ENCODE measurements at regions not wholly inside any gene's neighbourhood (a gene's known extent, or its start where the extent isn't known, plus 50 kb on each side); places are given as distances from the start of the nearest gene placed in this dataset.

GRCh38 chr2:164142755-164143154 lies 406.9 kb upstream of the FIGN start:
- 100% methylated on average over 1 of the region's 5 CpGs for WGBS (ENCODE audit: insufficient coverage)
- POLR2A ChIA-PET, result no interaction called here
- no peak for DNase-seq

GRCh38 chr2:164141271-164141670 lies 405.5 kb upstream of the FIGN start:
- no peaks in the 10 kb centered on the region for H3K4me1 ChIP-seq (ENCODE audit: control extremely low read depth in 1 of 4, control insufficient read depth in 4 of 4, insufficient read depth in 4 of 4, low read length in 3 of 4)
- H3K4me3 ChIP-seq (ENCODE audit: control insufficient read depth in 1 of 7, extremely low read depth in 1 of 7, insufficient read depth in 4 of 7, low read depth in 2 of 7, low read length in 6 of 7), result no peak overlapping the region
- no peak for DNase-seq
- no peaks in the 10 kb centered on the region for H3K9me3 ChIP-seq (ENCODE audit: control extremely low read depth in 1 of 5, control insufficient read depth in 4 of 5, insufficient read depth in 2 of 5, low read depth in 1 of 5, low read length in 4 of 5)
- ChIA-PET CTCF (no interaction called here), POLR2A (no interaction called here)
- H3K27me3 ChIP-seq (replicated peaks in 2 of 5; ENCODE audit: control insufficient read depth in 4 of 5, insufficient read depth in 5 of 5, low read length in 4 of 5), result peaks cover 0 to 2% (median 0%) of the 10 kb centered on the region in 5 experiments
- WGBS (ENCODE audit: insufficient coverage), result no CpG with 5 or more reads among the region's 1 CpG
- H3K36me3 ChIP-seq (ENCODE audit: control insufficient read depth in 4 of 4, insufficient read depth in 4 of 4, low read length in 3 of 4), result no peaks in the 10 kb centered on the region
- no peak overlapping the region for H3K27ac ChIP-seq (ENCODE audit: insufficient read depth in 1 of 2, low read depth in 1 of 2, low read length in 2 of 2, poor library complexity in 1 of 2, severe bottlenecking in 2 of 2)

More at GRCh38 chr2:164142755-164143154, 406.9 kb upstream of the FIGN start:
- Histone ChIP-seq H3K4me1 (ENCODE audit: control extremely low read depth in 1 of 4, control insufficient read depth in 4 of 4, insufficient read depth in 4 of 4, low read length in 3 of 4) (no peaks in the 10 kb centered on the region), H3K36me3 (ENCODE audit: control insufficient read depth in 4 of 4, insufficient read depth in 4 of 4, low read length in 3 of 4) (no peaks in the 10 kb centered on the region), H3K4me3 (ENCODE audit: control insufficient read depth in 1 of 7, extremely low read depth in 1 of 7, insufficient read depth in 4 of 7, low read depth in 2 of 7, low read length in 6 of 7) (no peak overlapping the region), H3K27ac (ENCODE audit: insufficient read depth in 1 of 2, low read depth in 1 of 2, low read length in 2 of 2, poor library complexity in 1 of 2, severe bottlenecking in 2 of 2) (no peak overlapping the region), H3K9me3 (ENCODE audit: control extremely low read depth in 1 of 5, control insufficient read depth in 4 of 5, insufficient read depth in 2 of 5, low read depth in 1 of 5, low read length in 4 of 5) (no peaks in the 10 kb centered on the region), H3K27me3 (replicated peaks in 2 of 5; ENCODE audit: control insufficient read depth in 4 of 5, insufficient read depth in 5 of 5, low read length in 4 of 5) (no peaks in the 10 kb centered on the region)
- CTCF ChIA-PET, result no interaction called here

- H3K27ac ChIP-seq (ENCODE audit: insufficient read depth in 1 of 2, low read depth in 1 of 2, low read length in 2 of 2, poor library complexity in 1 of 2, severe bottlenecking in 2 of 2), result no peak overlapping the region
- H3K4me1 ChIP-seq (ENCODE audit: control extremely low read depth in 1 of 4, control insufficient read depth in 4 of 4, insufficient read depth in 4 of 4, low read length in 3 of 4), result no peaks in the 10 kb centered on the region
- WGBS (ENCODE audit: insufficient coverage), result 100% methylated on average over 2 of the region's 4 CpGs
- no peak for DNase-seq
- no peaks in the 10 kb centered on the region for H3K36me3 ChIP-seq (ENCODE audit: control insufficient read depth in 4 of 4, insufficient read depth in 4 of 4, low read length in 3 of 4)
- no peaks in the 10 kb centered on the region for H3K9me3 ChIP-seq (ENCODE audit: control extremely low read depth in 1 of 5, control insufficient read depth in 4 of 5, insufficient read depth in 2 of 5, low read depth in 1 of 5, low read length in 4 of 5)
- no peak overlapping the region for H3K4me3 ChIP-seq (ENCODE audit: control insufficient read depth in 1 of 7, extremely low read depth in 1 of 7, insufficient read depth in 4 of 7, low read depth in 2 of 7, low read length in 6 of 7)
- CTCF ChIA-PET, result interaction anchor here (0.8 kb wide), 1 partner anchor 288 kb away, joined by 3 read pairs; no protein-coding TSS in a partner anchor
- peaks cover 0 to 2% (median 0%) of the 10 kb centered on the region in 5 experiments for H3K27me3 ChIP-seq (replicated peaks in 2 of 5; ENCODE audit: control insufficient read depth in 4 of 5, insufficient read depth in 5 of 5, low read length in 4 of 5)
- POLR2A ChIA-PET, result no interaction called here
These were observed 402.9 kb upstream of the FIGN start for GRCh38 chr2:164138750-164139149.

GRCh38 chr2:164134336-164134735 lies 398.5 kb upstream of the FIGN start:
- ChIA-PET CTCF (no interaction called here), POLR2A (interaction anchor here (0.7 kb wide), 1 partner anchor 32 kb away, joined by 3 read pairs; no protein-coding TSS in a partner anchor)
- Histone ChIP-seq H3K9me3 (ENCODE audit: control extremely low read depth in 1 of 5, control insufficient read depth in 4 of 5, insufficient read depth in 2 of 5, low read depth in 1 of 5, low read length in 4 of 5) (no peaks in the 10 kb centered on the region), H3K27me3 (replicated peaks in 2 of 5; ENCODE audit: control insufficient read depth in 4 of 5, insufficient read depth in 5 of 5, low read length in 4 of 5) (peaks cover 0 to 2% (median 0%) of the 10 kb centered on the region in 5 experiments), H3K4me3 (ENCODE audit: control insufficient read depth in 1 of 7, extremely low read depth in 1 of 7, insufficient read depth in 4 of 7, low read depth in 2 of 7, low read length in 6 of 7) (no peak overlapping the region), H3K27ac (ENCODE audit: insufficient read depth in 1 of 2, low read depth in 1 of 2, low read length in 2 of 2, poor library complexity in 1 of 2, severe bottlenecking in 2 of 2) (no peak overlapping the region), H3K4me1 (ENCODE audit: control extremely low read depth in 1 of 4, control insufficient read depth in 4 of 4, insufficient read depth in 4 of 4, low read length in 3 of 4) (no peaks in the 10 kb centered on the region), H3K36me3 (ENCODE audit: control insufficient read depth in 4 of 4, insufficient read depth in 4 of 4, low read length in 3 of 4) (no peaks in the 10 kb centered on the region)
- WGBS (ENCODE audit: insufficient coverage), result 90% methylated on average over 2 of the region's 4 CpGs
- DNase-seq, result no peak

- POLR2A ChIA-PET, result no interaction called here
- no peaks in the 10 kb centered on the region for H3K36me3 ChIP-seq (ENCODE audit: control insufficient read depth in 4 of 4, insufficient read depth in 4 of 4, low read length in 3 of 4)
- 93% methylated on average over 4 of the region's 9 CpGs for WGBS (ENCODE audit: insufficient coverage)
- no peak overlapping the region for H3K4me3 ChIP-seq (ENCODE audit: control insufficient read depth in 1 of 7, extremely low read depth in 1 of 7, insufficient read depth in 4 of 7, low read depth in 2 of 7, low read length in 6 of 7)
- H3K27ac ChIP-seq (ENCODE audit: insufficient read depth in 1 of 2, low read depth in 1 of 2, low read length in 2 of 2, poor library complexity in 1 of 2, severe bottlenecking in 2 of 2), result no peak overlapping the region
- DNase-seq, result no peak
- CTCF ChIA-PET, result no interaction called here
- H3K4me1 ChIP-seq (ENCODE audit: control extremely low read depth in 1 of 4, control insufficient read depth in 4 of 4, insufficient read depth in 4 of 4, low read length in 3 of 4), result no peaks in the 10 kb centered on the region
- H3K27me3 ChIP-seq (replicated peaks in 2 of 5; ENCODE audit: control insufficient read depth in 4 of 5, insufficient read depth in 5 of 5, low read length in 4 of 5), result no peaks in the 10 kb centered on the region
- no peaks in the 10 kb centered on the region for H3K9me3 ChIP-seq (ENCODE audit: control extremely low read depth in 1 of 5, control insufficient read depth in 4 of 5, insufficient read depth in 2 of 5, low read depth in 1 of 5, low read length in 4 of 5)
These were observed 392.2 kb upstream of the FIGN start for GRCh38 chr2:164127971-164128527.

GRCh38 chr2:164126960-164127660 lies 391.3 kb upstream of the FIGN start:
- Histone ChIP-seq H3K4me1 (ENCODE audit: control extremely low read depth in 1 of 4, control insufficient read depth in 4 of 4, insufficient read depth in 4 of 4, low read length in 3 of 4) (no peaks in the 10 kb centered on the region), H3K27me3 (replicated peaks in 2 of 5; ENCODE audit: control insufficient read depth in 4 of 5, insufficient read depth in 5 of 5, low read length in 4 of 5) (no peaks in the 10 kb centered on the region), H3K36me3 (ENCODE audit: control insufficient read depth in 4 of 4, insufficient read depth in 4 of 4, low read length in 3 of 4) (no peaks in the 10 kb centered on the region), H3K9me3 (ENCODE audit: control extremely low read depth in 1 of 5, control insufficient read depth in 4 of 5, insufficient read depth in 2 of 5, low read depth in 1 of 5, low read length in 4 of 5) (no peaks in the 10 kb centered on the region), H3K4me3 (ENCODE audit: control insufficient read depth in 1 of 7, extremely low read depth in 1 of 7, insufficient read depth in 4 of 7, low read depth in 2 of 7, low read length in 6 of 7) (no peak overlapping the region), H3K27ac (ENCODE audit: insufficient read depth in 1 of 2, low read depth in 1 of 2, low read length in 2 of 2, poor library complexity in 1 of 2, severe bottlenecking in 2 of 2) (no peak overlapping the region)
- CTCF ChIA-PET, result no interaction called here
- no peak for DNase-seq
- POLR2A ChIA-PET, result no interaction called here
- 100% methylated on average over 1 of the region's 7 CpGs for WGBS (ENCODE audit: insufficient coverage)

- no peaks in the 10 kb centered on the region for H3K27me3 ChIP-seq (replicated peaks in 2 of 5; ENCODE audit: control insufficient read depth in 4 of 5, insufficient read depth in 5 of 5, low read length in 4 of 5)
- H3K4me3 ChIP-seq (ENCODE audit: control insufficient read depth in 1 of 7, extremely low read depth in 1 of 7, insufficient read depth in 4 of 7, low read depth in 2 of 7, low read length in 6 of 7), result no peak overlapping the region
- DNase-seq, result no peak
- CTCF ChIA-PET, result no interaction called here
- no peaks in the 10 kb centered on the region for H3K4me1 ChIP-seq (ENCODE audit: control extremely low read depth in 1 of 4, control insufficient read depth in 4 of 4, insufficient read depth in 4 of 4, low read length in 3 of 4)
- no peak overlapping the region for H3K27ac ChIP-seq (ENCODE audit: insufficient read depth in 1 of 2, low read depth in 1 of 2, low read length in 2 of 2, poor library complexity in 1 of 2, severe bottlenecking in 2 of 2)
- 98% methylated on average over 4 of the region's 4 CpGs for WGBS (ENCODE audit: insufficient coverage)
- POLR2A ChIA-PET, result no interaction called here
- peaks cover 0 to 1% (median 0%) of the 10 kb centered on the region in 5 experiments for H3K9me3 ChIP-seq (ENCODE audit: control extremely low read depth in 1 of 5, control insufficient read depth in 4 of 5, insufficient read depth in 2 of 5, low read depth in 1 of 5, low read length in 4 of 5)
- H3K36me3 ChIP-seq (ENCODE audit: control insufficient read depth in 4 of 4, insufficient read depth in 4 of 4, low read length in 3 of 4), result no peaks in the 10 kb centered on the region
These were observed 380.0 kb upstream of the FIGN start for GRCh38 chr2:164115806-164116205.

Data from common myeloid progenitor, CD34-positive (primary cell).